HEK293T (cell line): ENCODE measurements at regions not wholly inside any gene's neighbourhood (a gene's known extent, or its start where the extent isn't known, plus 50 kb on each side); places are given as distances from the start of the nearest gene placed in this dataset.

Source experiments
- CTBP1 ChIP-seq: fragments of 450-650 bp; IDR thresholded peaks from 2 replicates; pipeline ENCODE4 v1.6.1; 2016; ENCODE audit warnings: borderline replicate concordance
- FOXA1 ChIP-seq: fragments of 450-650 bp; IDR thresholded peaks from 2 replicates; pipeline ENCODE4 v1.6.1; 2016; ENCODE audit warnings: mild to moderate bottlenecking
- HDGF ChIP-seq: fragments of 450-650 bp; IDR thresholded peaks from 2 replicates; pipeline ENCODE4 v1.6.1; 2017; ENCODE audit warnings: antibody characterized with exemption, borderline replicate concordance
- L3MBTL2 ChIP-seq: fragments of 450-650 bp; conservative IDR thresholded peaks from 2 replicates; pipeline ENCODE4 v1.6.1; 2016; ENCODE audit warnings: mild to moderate bottlenecking

DNA sequence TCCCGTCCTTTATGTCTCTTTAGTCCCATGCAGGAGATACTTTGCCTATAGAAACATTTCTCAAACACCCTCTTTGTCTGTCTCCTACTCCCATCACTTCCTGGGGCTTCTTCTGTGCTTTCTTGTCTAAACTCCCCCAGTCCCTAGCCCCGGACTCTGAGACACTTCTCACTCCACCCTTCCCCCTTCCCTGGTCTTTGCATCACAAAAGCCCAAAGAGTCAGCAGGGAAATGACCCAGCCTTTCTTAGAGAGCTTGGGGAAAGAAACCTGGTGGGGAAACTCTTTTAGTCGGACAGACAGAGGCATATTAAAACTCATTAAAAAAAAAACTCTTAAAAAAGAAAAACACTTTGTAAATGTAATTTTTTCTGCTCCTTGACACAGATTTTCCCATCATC is 211.2 kb downstream of the TJP1 start:
- TF ChIP-seq HDGF (no peak), L3MBTL2 (no peak), FOXA1 (no peak), CTBP1 (no peak)
